Tibial artery (tissue), 4 donors: ENCODE measurements at regions not wholly inside any gene's neighbourhood (a gene's known extent, or its start where the extent isn't known, plus 50 kb on each side); places are given as distances from the start of the nearest gene placed in this dataset.

Experiments
- DNase-seq, 2 donors: peaks; one replicate each; pipeline ENCODE4 v3.0.0-alpha.2; 2019
- H3K27ac ChIP-seq, 2 donors: fragments of 200-600 bp; sonication (generic) in 1 of 2; 1 replicate in 1 of 2; 2 replicates in 1 of 2; pipeline ENCODE4 v1.5.1; 2018 to 2019; ENCODE audit warnings: mild to moderate bottlenecking in 1 of 2
- H3K27me3 ChIP-seq, 2 donors: fragments of 200-600 bp; sonication (generic) in 1 of 2; one replicate each; pipeline versions ENCODE4 v1.5.1 to v1.6.0; 2016 to 2019
- H3K36me3 ChIP-seq, 3 donors: fragments of 200-600 bp; sonication (generic) in 2 of 3; one replicate each; pipeline ENCODE4 v1.5.1; 2016 to 2019; ENCODE audit warnings: mild to moderate bottlenecking in 2 of 3
- H3K4me1 ChIP-seq, 4 donors: fragments of 200-600 bp; sonication (generic) in 2 of 4; 1 replicate in 3 of 4; 2 replicates in 1 of 4; pipeline ENCODE4 v1.5.1; 2016 to 2019
- H3K4me3 ChIP-seq, 2 donors: fragments of 200-600 bp; sonication (generic) in 1 of 2; 1 replicate in 1 of 2; 2 replicates in 1 of 2; pipeline ENCODE4 v1.5.1; 2018 to 2019; ENCODE audit warnings: mild to moderate bottlenecking in 2 of 2
- H3K9me3 ChIP-seq, 3 donors: fragments of 200-600 bp; sonication (generic) in 1 of 3; one replicate each; pipeline ENCODE4 v1.5.1; 2016 to 2019
- intact Hi-C: fragments of 100-400 bp; cut with DNase I; formaldehyde crosslinking; loops from one replicate; pipeline ENCODE4 v1.15.0; 2023; ENCODE audit warnings: low total_unique reads
- TF ChIP-seq, protein P1 (sequence below), 2 experiments: fragments of 200-600 bp in 1 of 2; fragments of 450-650 bp in 1 of 2; IDR thresholded peaks; one replicate each; pipeline ENCODE4 v1.5.1; 2017 to 2019; ENCODE audit warnings: antibody characterized with exemption in 2 of 2, mild to moderate bottlenecking in 1 of 2, moderate library complexity in 1 of 2

- H3K4me1 ChIP-seq, result no peaks in the 10 kb centered on the region
- H3K9me3 ChIP-seq, result no peaks in the 10 kb centered on the region
- intact Hi-C loops, result no loop called here
- no peaks in the 10 kb centered on the region for H3K36me3 ChIP-seq
- DNase-seq, result no peak
- TF ChIP-seq, protein P1, sequence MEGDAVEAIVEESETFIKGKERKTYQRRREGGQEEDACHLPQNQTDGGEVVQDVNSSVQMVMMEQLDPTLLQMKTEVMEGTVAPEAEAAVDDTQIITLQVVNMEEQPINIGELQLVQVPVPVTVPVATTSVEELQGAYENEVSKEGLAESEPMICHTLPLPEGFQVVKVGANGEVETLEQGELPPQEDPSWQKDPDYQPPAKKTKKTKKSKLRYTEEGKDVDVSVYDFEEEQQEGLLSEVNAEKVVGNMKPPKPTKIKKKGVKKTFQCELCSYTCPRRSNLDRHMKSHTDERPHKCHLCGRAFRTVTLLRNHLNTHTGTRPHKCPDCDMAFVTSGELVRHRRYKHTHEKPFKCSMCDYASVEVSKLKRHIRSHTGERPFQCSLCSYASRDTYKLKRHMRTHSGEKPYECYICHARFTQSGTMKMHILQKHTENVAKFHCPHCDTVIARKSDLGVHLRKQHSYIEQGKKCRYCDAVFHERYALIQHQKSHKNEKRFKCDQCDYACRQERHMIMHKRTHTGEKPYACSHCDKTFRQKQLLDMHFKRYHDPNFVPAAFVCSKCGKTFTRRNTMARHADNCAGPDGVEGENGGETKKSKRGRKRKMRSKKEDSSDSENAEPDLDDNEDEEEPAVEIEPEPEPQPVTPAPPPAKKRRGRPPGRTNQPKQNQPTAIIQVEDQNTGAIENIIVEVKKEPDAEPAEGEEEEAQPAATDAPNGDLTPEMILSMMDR (IDR thresholded peaks at IDR 0.05), result no peak
- no peak overlapping the region for H3K27ac ChIP-seq
- no peaks in the 10 kb centered on the region for H3K27me3 ChIP-seq
- no peak overlapping the region for H3K4me3 ChIP-seq
Observed at GRCh38 chr2:16817305-16818202, 151.9 kb upstream of the CYRIA start.

DNA sequence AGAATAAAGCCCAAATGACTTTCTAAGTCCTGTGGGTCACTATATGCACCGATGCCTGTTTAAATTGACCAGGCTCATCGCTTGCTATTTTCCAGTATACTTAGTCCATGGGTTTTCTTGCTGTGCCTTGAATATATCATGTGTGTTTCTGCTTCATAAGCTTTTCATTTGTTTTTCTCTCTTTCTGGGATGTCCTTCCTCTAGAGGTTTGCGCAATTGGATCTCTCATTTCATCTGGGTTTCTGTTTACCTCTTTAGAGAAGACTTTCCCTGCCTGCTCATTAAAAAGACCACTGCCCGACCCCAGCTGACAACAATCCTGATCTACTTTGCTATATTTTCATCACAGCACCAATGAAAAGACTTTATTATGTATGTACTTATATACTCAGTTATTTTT, 150.9 kb upstream of the CYRIA start:
- no peaks in the 10 kb centered on the region for H3K36me3 ChIP-seq
- intact Hi-C loops, result no loop called here
- H3K27me3 ChIP-seq, result no peaks in the 10 kb centered on the region
- DNase-seq, result no peak
- no peak overlapping the region for H3K4me3 ChIP-seq
- TF ChIP-seq, protein P1 (IDR thresholded peaks at IDR 0.05), result no peak
- H3K27ac ChIP-seq, result no peak overlapping the region
- no peaks in the 10 kb centered on the region for H3K4me1 ChIP-seq
- H3K9me3 ChIP-seq, result no peaks in the 10 kb centered on the region

- no peaks in the 10 kb centered on the region for H3K36me3 ChIP-seq
- H3K4me3 ChIP-seq, result no peak overlapping the region
- intact Hi-C loops, result no loop called here
- no peaks in the 10 kb centered on the region for H3K9me3 ChIP-seq
- no peak for DNase-seq
- no peak overlapping the region for H3K27ac ChIP-seq
- no peaks in the 10 kb centered on the region for H3K4me1 ChIP-seq
- TF ChIP-seq, protein P1 (IDR thresholded peaks at IDR 0.05), result no peak
- H3K27me3 ChIP-seq, result no peaks in the 10 kb centered on the region
Observed at GRCh38 chr2:16816016-16816415, 150.4 kb upstream of the CYRIA start.

- Histone ChIP-seq H3K36me3 (no peaks in the 10 kb centered on the region), H3K27me3 (no peaks in the 10 kb centered on the region), H3K4me1 (no peaks in the 10 kb centered on the region), H3K27ac (no peak overlapping the region), H3K4me3 (no peak overlapping the region), H3K9me3 (no peaks in the 10 kb centered on the region)
- intact Hi-C loops, result no loop called here
- no peak for DNase-seq
- TF ChIP-seq, protein P1 (IDR thresholded peaks at IDR 0.05), result no peak
Observed at GRCh38 chr2:16813593-16813992, 148.0 kb upstream of the CYRIA start.

DNA sequence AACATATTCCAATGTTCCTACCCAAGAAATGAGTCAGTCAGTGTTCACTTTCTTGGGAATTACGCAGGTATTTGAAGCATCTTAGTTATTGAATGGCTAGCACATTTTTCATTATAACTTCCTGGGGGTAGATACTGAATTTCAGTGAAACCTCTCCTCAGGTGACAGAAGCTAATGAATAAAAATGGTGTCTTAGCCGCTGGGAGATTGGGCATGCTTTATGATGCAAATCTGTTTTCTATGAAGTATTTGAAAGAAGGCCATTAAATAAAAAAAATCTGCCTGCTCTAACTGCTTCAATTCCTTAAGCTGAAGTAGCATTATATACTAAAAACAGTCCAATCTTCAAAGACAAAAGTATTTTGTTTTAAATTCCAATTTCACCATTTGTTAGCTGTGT, 132.8 kb upstream of the CYRIA start:
- Histone ChIP-seq H3K36me3 (no peaks in the 10 kb centered on the region), H3K27ac (no peak overlapping the region), H3K4me3 (no peak overlapping the region), H3K4me1 (no peaks in the 10 kb centered on the region), H3K9me3 (no peaks in the 10 kb centered on the region), H3K27me3 (no peaks in the 10 kb centered on the region)
- DNase-seq, result no peak
- TF ChIP-seq, protein P1 (IDR thresholded peaks at IDR 0.05), result no peak
- intact Hi-C loops, result no loop called here
